ENCODE measurements at regions not wholly inside any gene's neighbourhood (a gene's known extent, or its start where the extent isn't known, plus 50 kb on each side); places are given as distances from the start of the nearest gene placed in this dataset.

DNA sequence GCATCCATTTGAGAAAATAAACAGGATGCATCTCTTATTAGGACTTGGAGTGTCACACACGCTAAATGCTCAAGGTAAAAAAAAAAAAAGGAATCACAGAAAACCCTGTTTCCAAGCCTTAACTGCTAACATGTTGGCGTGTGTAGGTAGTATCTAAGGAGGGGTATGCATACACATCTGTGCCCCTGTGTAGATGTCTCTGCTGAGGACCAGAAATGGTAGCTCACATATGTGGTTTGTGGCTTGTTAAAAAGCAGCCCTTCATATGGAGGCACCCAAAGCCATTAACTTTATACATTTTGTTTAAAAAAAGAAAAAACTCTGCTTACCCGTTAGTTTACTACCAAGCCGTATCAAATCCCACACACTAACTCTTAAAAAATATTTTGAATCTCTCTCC lies 314.1 kb downstream of the SNAPC1 start:
- POLR2A ChIA-PET (ENCODE audit: low non-redundant PET): no interaction called here
- TF ChIP-seq, protein P1, sequence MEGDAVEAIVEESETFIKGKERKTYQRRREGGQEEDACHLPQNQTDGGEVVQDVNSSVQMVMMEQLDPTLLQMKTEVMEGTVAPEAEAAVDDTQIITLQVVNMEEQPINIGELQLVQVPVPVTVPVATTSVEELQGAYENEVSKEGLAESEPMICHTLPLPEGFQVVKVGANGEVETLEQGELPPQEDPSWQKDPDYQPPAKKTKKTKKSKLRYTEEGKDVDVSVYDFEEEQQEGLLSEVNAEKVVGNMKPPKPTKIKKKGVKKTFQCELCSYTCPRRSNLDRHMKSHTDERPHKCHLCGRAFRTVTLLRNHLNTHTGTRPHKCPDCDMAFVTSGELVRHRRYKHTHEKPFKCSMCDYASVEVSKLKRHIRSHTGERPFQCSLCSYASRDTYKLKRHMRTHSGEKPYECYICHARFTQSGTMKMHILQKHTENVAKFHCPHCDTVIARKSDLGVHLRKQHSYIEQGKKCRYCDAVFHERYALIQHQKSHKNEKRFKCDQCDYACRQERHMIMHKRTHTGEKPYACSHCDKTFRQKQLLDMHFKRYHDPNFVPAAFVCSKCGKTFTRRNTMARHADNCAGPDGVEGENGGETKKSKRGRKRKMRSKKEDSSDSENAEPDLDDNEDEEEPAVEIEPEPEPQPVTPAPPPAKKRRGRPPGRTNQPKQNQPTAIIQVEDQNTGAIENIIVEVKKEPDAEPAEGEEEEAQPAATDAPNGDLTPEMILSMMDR (conservative IDR thresholded peaks at IDR 0.05; ENCODE audit: low read depth): no peak
- DNase-seq (ENCODE audit: low spot score): no peak
- no peak overlapping the region for H3K27ac ChIP-seq
- CTCF ChIA-PET: no interaction called here

DNA sequence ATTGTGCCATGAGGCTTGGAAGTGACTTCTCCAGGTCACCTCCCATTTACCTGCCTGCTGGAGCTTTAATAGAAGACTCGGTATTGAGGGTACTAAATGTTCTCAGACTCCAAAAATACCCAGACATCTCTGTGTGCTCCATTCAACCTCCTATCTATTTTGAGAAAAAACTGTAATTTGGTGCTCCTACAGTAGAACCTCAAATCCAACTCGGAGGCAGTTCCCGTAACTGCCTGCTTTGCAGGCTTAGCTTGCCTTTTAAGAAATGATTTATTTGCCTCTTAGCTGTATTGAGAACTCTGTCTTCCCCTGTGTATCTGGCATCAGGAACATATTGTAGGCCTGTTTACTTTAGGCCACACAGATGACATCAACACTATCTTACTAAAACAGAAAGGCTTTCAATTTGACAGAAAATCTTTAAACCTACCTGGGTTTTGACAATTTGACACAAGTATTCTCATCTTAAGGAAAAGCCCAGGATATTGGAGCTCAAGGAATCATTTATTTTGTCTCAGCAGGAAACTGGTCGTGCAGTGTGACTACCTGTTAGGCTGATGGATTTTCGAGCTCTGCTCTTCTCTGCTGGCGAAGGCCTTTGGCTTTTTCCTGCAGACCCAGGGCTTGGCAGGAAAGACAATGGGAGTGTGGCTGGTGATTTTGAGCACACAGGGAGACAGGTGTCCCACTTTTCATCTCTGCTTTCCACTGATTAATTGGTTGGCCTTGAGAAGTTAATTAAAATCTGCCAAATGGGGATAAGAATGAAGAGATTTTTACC lies 314.8 kb downstream of the SNAPC1 start:
- TF ChIP-seq, protein P1 (conservative IDR thresholded peaks at IDR 0.05; ENCODE audit: low read depth): no peak
- H3K27ac ChIP-seq: no peak overlapping the region
- CTCF ChIA-PET: no interaction called here
- POLR2A ChIA-PET (ENCODE audit: low non-redundant PET): no interaction called here
- DNase-seq (ENCODE audit: low spot score): no peak

GRCh38 chr14:62077676-62078261 lies 315.5 kb downstream of the SNAPC1 start:
- TF ChIP-seq, protein P1 (conservative IDR thresholded peaks at IDR 0.05; ENCODE audit: low read depth): no peak
- ChIA-PET POLR2A (ENCODE audit: low non-redundant PET) (no interaction called here), CTCF (no interaction called here)
- H3K27ac ChIP-seq: no peak overlapping the region
- no peak for DNase-seq (ENCODE audit: low spot score)

DNA sequence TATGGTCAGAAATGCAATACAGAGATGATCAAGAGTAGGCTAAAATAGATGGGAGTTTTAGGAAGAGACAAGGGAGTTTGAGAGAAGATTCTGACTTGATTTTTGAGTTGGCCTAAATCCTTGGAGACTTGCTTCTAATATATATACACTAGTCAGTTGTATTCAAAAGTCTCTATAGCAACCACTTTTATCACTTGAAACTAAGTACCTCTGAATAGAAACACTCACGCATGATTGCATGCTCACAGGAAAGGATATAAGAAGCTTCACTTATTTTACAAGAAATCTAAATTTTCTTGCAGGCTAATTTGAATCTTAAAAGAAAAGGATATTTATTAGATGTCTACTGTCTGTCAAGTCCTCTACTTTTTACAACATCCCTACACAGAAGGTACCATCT lies 316.8 kb downstream of the SNAPC1 start:
- CTCF ChIA-PET: interaction anchor here (0.6 kb wide), 1 partner anchor 17 kb away, joined by 3 read pairs; no protein-coding TSS in a partner anchor
- no peak for DNase-seq (ENCODE audit: low spot score)
- POLR2A ChIA-PET (ENCODE audit: low non-redundant PET): no interaction called here
- TF ChIP-seq, protein P1 (conservative IDR thresholded peaks at IDR 0.05; ENCODE audit: low read depth): no peak
- H3K27ac ChIP-seq: no peak overlapping the region

GRCh38 chr14:62081012-62081612 lies 318.9 kb downstream of the SNAPC1 start:
- no peak for DNase-seq (ENCODE audit: low spot score)
- ChIA-PET POLR2A (ENCODE audit: low non-redundant PET) (no interaction called here), CTCF (no interaction called here)
- TF ChIP-seq, protein P1 (conservative IDR thresholded peaks at IDR 0.05; ENCODE audit: low read depth): no peak
- no peak overlapping the region for H3K27ac ChIP-seq

DNA sequence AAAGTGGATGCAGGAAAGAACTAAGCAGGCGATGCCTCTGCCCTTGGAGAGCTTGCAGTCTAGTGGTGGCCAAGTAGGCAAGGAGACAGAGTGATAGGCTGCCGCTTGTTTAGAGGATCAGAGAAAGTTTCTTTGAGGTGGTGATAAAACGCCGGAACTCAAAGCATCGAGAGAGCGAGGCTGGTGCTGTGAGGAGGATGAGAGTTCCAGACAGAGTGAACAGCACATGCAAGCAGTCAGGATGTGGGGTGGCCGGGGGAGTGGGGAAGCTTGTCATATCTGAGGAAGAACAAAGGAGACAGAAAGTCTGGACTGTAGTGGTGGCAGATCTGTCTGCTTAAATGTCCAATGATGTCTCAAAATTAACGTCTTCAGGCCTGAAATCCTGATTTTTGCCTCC lies 319.7 kb downstream of the SNAPC1 start:
- no peak overlapping the region for H3K27ac ChIP-seq
- ChIA-PET CTCF (interaction anchor here (0.6 kb wide), 1 partner anchor 561 kb away, joined by 3 read pairs; no protein-coding TSS in a partner anchor), POLR2A (ENCODE audit: low non-redundant PET) (no interaction called here)
- TF ChIP-seq, protein P1 (conservative IDR thresholded peaks at IDR 0.05; ENCODE audit: low read depth): no peak
- no peak for DNase-seq (ENCODE audit: low spot score)

Data from RWPE1 (cell line).